Osteoblast (primary cell): ENCODE measurements at regions not wholly inside any gene's neighbourhood (a gene's known extent, or its start where the extent isn't known, plus 50 kb on each side); places are given as distances from the start of the nearest gene placed in this dataset.
"Not testable (repeated sequence)": the region's sequence is repeated elsewhere in the genome, so short reads cannot be mapped to it uniquely, and the experiment has no call there.

ENCODE experiments used
- DNase-seq: peaks from one replicate; pipeline ENCODE4 v3.0.0; 2011; ENCODE audit warnings: low spot score, mixed read lengths; ENCODE audit not compliant: insufficient read length; ENCODE audit errors: missing footprints
- H2AFZ ChIP-seq: 2 replicates; pipeline ENCODE4 v1.6.0; 2011; ENCODE audit warnings: mild to moderate bottlenecking, low read length
- H3K27ac ChIP-seq: 2 replicates; pipeline ENCODE4 v1.5.1; 2011; ENCODE audit warnings: mild to moderate bottlenecking, low read depth, low read length, moderate library complexity
- H3K27me3 ChIP-seq: 2 replicates; pipeline ENCODE4 v1.6.0; 2012; ENCODE audit warnings: mild to moderate bottlenecking, control low read depth, inconsistent platforms, low read length, moderate library complexity; ENCODE audit not compliant: insufficient read depth
- H3K36me3 ChIP-seq: 2 replicates; pipeline ENCODE4 v1.5.1; 2011; ENCODE audit warnings: mild to moderate bottlenecking, low read length, control low read depth, moderate library complexity; ENCODE audit not compliant: insufficient read depth
- H3K4me1 ChIP-seq: 2 replicates; pipeline ENCODE4 v1.5.1; 2011; ENCODE audit warnings: mild to moderate bottlenecking, low read length, control low read depth, moderate library complexity; ENCODE audit not compliant: insufficient read depth
- H3K4me2 ChIP-seq: 2 replicates; pipeline ENCODE4 v1.6.0; 2011; ENCODE audit warnings: mild to moderate bottlenecking, low read length; ENCODE audit not compliant: insufficient read depth
- H3K4me3 ChIP-seq: fragments of 200-600 bp; sonication (generic); 3 replicates; pipeline ENCODE4 v1.5.1; 2012; ENCODE audit warnings: mild to moderate bottlenecking, low read length, inconsistent platforms; ENCODE audit not compliant: insufficient read depth
- H3K79me2 ChIP-seq: 2 replicates; pipeline ENCODE4 v1.6.0; 2012; ENCODE audit warnings: mild to moderate bottlenecking, low read length, control low read depth, inconsistent platforms; ENCODE audit not compliant: insufficient read depth
- H3K9me3 ChIP-seq: 2 replicates; pipeline ENCODE4 v1.5.1; 2011; ENCODE audit warnings: low read depth, low read length, control low read depth
- H4K20me1 ChIP-seq: 2 replicates; pipeline ENCODE4 v1.6.0; 2012; ENCODE audit warnings: mild to moderate bottlenecking, low read length, control low read depth; ENCODE audit not compliant: insufficient read depth
- CTCF ChIP-seq: IDR thresholded peaks from 2 replicates; pipeline ENCODE4 v1.5.1; 2011; ENCODE audit warnings: mild to moderate bottlenecking, low read depth, low read length, moderate library complexity; ENCODE audit errors: extremely low read depth

- H3K4me1 ChIP-seq: no peaks in the 10 kb centered on the region
- no peaks in the 10 kb centered on the region for H4K20me1 ChIP-seq
- no peaks in the 10 kb centered on the region for H3K36me3 ChIP-seq
- peaks cover 15% of the 10 kb centered on the region for H3K27me3 ChIP-seq
- no peak for TF ChIP-seq CTCF
- no peaks in the 10 kb centered on the region for H3K79me2 ChIP-seq
- no peak overlapping the region for H2AFZ ChIP-seq
- H3K9me3 ChIP-seq: no peaks in the 10 kb centered on the region
- DNase-seq: no peak
- H3K27ac ChIP-seq: no peak overlapping the region
- H3K4me2 ChIP-seq: no peak overlapping the region
- H3K4me3 ChIP-seq: no peak overlapping the region
These were observed 73.7 kb downstream of the GEMIN8 start for GRCh38 chrX:13955975-13956374.

- Histone ChIP-seq H3K4me3 (no peak overlapping the region), H2AFZ (no peak overlapping the region), H4K20me1 (no peaks in the 10 kb centered on the region), H3K36me3 (no peaks in the 10 kb centered on the region), H3K27ac (no peak overlapping the region), H3K9me3 (no peaks in the 10 kb centered on the region), H3K27me3 (peaks cover 15% of the 10 kb centered on the region), H3K4me1 (no peaks in the 10 kb centered on the region), H3K4me2 (no peak overlapping the region), H3K79me2 (no peaks in the 10 kb centered on the region)
- DNase-seq: no peak
- TF ChIP-seq CTCF: no peak
These were observed 74.5 kb downstream of the GEMIN8 start for GRCh38 chrX:13955095-13955647.

- no peaks in the 10 kb centered on the region for H3K36me3 ChIP-seq
- TF ChIP-seq CTCF: no peak
- peaks cover 15% of the 10 kb centered on the region for H3K27me3 ChIP-seq
These were observed 77.1 kb downstream of the GEMIN8 start for GRCh38 chrX:13952581-13952980.

GRCh38 chrX:13946223-13946622, 83.5 kb downstream of the GEMIN8 start:
- not testable (repeated sequence) for H3K79me2 ChIP-seq, H3K9me3 ChIP-seq, H3K36me3 ChIP-seq, DNase-seq, H4K20me1 ChIP-seq, H3K4me2 ChIP-seq, H3K4me1 ChIP-seq, H3K4me3 ChIP-seq, H2AFZ ChIP-seq, H3K27ac ChIP-seq, H3K27me3 ChIP-seq

More at GRCh38 chrX:13952581-13952980, 77.1 kb downstream of the GEMIN8 start:
- Histone ChIP-seq H3K9me3 (no peaks in the 10 kb centered on the region), H3K4me2 (no peak overlapping the region), H3K27ac (no peak overlapping the region), H2AFZ (no peak overlapping the region), H3K4me3 (no peak overlapping the region), H3K79me2 (no peaks in the 10 kb centered on the region), H3K4me1 (no peaks in the 10 kb centered on the region), H4K20me1 (no peaks in the 10 kb centered on the region)
- no peak for DNase-seq

- not testable (repeated sequence) for H3K36me3 ChIP-seq, H2AFZ ChIP-seq, H3K27ac ChIP-seq, H3K4me1 ChIP-seq, H4K20me1 ChIP-seq, H3K9me3 ChIP-seq, DNase-seq, H3K79me2 ChIP-seq, H3K4me2 ChIP-seq, H3K4me3 ChIP-seq
- peaks cover 12% of the 10 kb centered on the region for H3K27me3 ChIP-seq
These were observed 83.9 kb downstream of the GEMIN8 start for GRCh38 chrX:13945787-13946186.
